ENCODE measurements at regions not wholly inside any gene's neighbourhood (a gene's known extent, or its start where the extent isn't known, plus 50 kb on each side); places are given as distances from the start of the nearest gene placed in this dataset.

- H3K4me2 ChIP-seq (ENCODE audit: insufficient read depth, low read length) = no peak overlapping the region
- no peak overlapping the region for H3K27ac ChIP-seq (ENCODE audit: extremely low read depth, low read depth, low read length)
- BruUV-seq (replicated peaks) = no TSS peak
- CTCF ChIA-PET (ENCODE audit: low intra/inter-chr PET ratio) = no interaction called here
- 0% methylated on average over 2 of the region's 2 CpGs for WGBS (ENCODE audit: insufficient coverage, low coverage, missing lambda C conversion rate)
- POLR2A ChIA-PET = no interaction called here
- in situ Hi-C loops (cut with MboI) = no loop called here
- H3K9ac ChIP-seq (ENCODE audit: insufficient read depth in 1 of 2, low read depth in 2 of 2, low read length in 2 of 2) = no peak overlapping the region
- H3K36me3 ChIP-seq (ENCODE audit: control insufficient read depth, insufficient read depth, low read length) = no peaks in the 10 kb centered on the region
- H3K4me1 ChIP-seq (replicated peaks in 1 of 2; ENCODE audit: control insufficient read depth in 2 of 2, insufficient read depth in 2 of 2, low read length in 2 of 2) = no peaks in the 10 kb centered on the region
- no peaks in the 10 kb centered on the region for H3K79me2 ChIP-seq (ENCODE audit: control insufficient read depth, insufficient read depth, low read length)
- H3K9me1 ChIP-seq (ENCODE audit: control insufficient read depth, insufficient read depth, low read length) = no peaks in the 10 kb centered on the region
- H4K20me1 ChIP-seq (replicated peaks; ENCODE audit: control insufficient read depth, insufficient read depth, low read length) = no peaks in the 10 kb centered on the region
- H2AFZ ChIP-seq (ENCODE audit: low read depth, low read length) = no peak overlapping the region
- ATAC-seq (no peak), DNase-seq (ENCODE audit: extremely low read depth in 1 of 4, low spot score in 3 of 4) (no peak), FAIRE-seq (no peak)
- 0 out of 2 replicates have a peak, but pooled peaks cover 2% of the 10 kb centered on the region for H3K9me3 ChIP-seq (replicated peaks; ENCODE audit: control insufficient read depth, insufficient read depth, low read depth, low read length)
- H3K27me3 ChIP-seq (ENCODE audit: control insufficient read depth in 2 of 2, insufficient read depth in 2 of 2, low read length in 2 of 2) = no peaks in the 10 kb centered on the region
- intact Hi-C loops (cut with micrococcal nuclease) = no loop called here
- H3K4me3 ChIP-seq = no peak overlapping the region
- TF ChIP-seq NCOA2 (IDR thresholded peaks at IDR 0.05; ENCODE audit: partially characterized antibody in 2 of 2) (no peak), HOXB6 (CRISPR knock-in tag; IDR thresholded peaks at IDR 0.05; ENCODE audit: borderline replicate concordance) (no peak), ZNF830 (CRISPR knock-in tag; IDR thresholded peaks at IDR 0.05) (no peak), MLX (CRISPR knock-in tag; conservative IDR thresholded peaks at IDR 0.05) (no peak), GTF3C2 (IDR thresholded peaks at IDR 0.05; ENCODE audit: borderline replicate concordance, extremely low read depth, insufficient read length) (no peak), FOXM1 (IDR thresholded peaks at IDR 0.05; ENCODE audit: low read depth) (no peak), FOXM1 (CRISPR knock-in tag; IDR thresholded peaks at IDR 0.05; ENCODE audit: low read depth) (no peak), ZNF212 (CRISPR knock-in tag; IDR thresholded peaks at IDR 0.05) (no peak), ZC3H11A (IDR thresholded peaks at IDR 0.05; ENCODE audit: low read depth, low read length) (no peak), ZNF24 (IDR thresholded peaks at IDR 0.05) (no peak), NFE2 (IDR thresholded peaks at IDR 0.05; ENCODE audit: low read depth) (no peak), ZBTB5 (IDR thresholded peaks at IDR 0.05) (no peak), ZNF280B (CRISPR knock-in tag; IDR thresholded peaks at IDR 0.05) (no peak), ZNF584 (CRISPR knock-in tag; IDR thresholded peaks at IDR 0.05; ENCODE audit: low read depth) (no peak), NFATC3 (IDR thresholded peaks at IDR 0.05) (no peak), ZNF764 (CRISPR knock-in tag; IDR thresholded peaks at IDR 0.05; ENCODE audit: low read depth) (no peak), NR2C1 (IDR thresholded peaks at IDR 0.05) (no peak), NR2C1 (tag; IDR thresholded peaks at IDR 0.05) (no peak), ZC3H8 (IDR thresholded peaks at IDR 0.05) (no peak)
These were observed 521.8 kb downstream of the RMST start for GRCh38 chr12:97984436-97984835.

All from K562 (cell line).